ENCODE measurements at regions not wholly inside any gene's neighbourhood (a gene's known extent, or its start where the extent isn't known, plus 50 kb on each side); places are given as distances from the start of the nearest gene placed in this dataset.

DNA sequence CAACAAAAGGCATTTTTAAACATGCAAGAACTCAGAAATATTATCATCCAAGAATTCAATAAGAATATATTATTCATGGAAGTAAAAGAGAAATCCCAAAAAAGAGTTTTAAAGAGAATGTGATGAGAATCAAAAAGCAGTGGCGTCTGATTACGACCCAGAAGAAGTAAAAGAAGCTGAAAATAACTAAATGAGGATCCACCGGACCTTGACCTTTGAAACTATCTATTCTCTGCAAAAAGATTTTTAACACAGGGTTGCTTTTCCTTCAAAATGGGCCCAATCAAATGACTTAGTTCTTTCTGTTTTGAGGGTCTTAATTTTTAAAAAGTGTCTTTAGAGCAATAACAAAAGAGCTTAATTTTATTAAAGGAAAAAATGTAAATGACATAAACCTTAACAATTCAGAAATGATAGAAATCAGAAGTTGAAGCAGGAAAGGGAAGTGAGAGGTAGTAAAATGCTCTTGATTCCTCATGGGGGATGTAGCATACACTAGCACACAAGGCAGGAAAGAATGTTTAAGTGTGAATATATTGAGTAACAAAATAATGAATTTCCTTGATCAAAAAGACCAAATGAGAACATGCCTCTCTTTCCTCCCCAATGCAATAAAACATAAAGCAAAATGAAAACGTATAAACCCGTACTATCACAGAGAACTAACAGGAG lies 223.1 kb upstream of the PRDM1 start:
- TF ChIP-seq CTCF (IDR thresholded peaks at IDR 0.05) (no peak), EZH2 (IDR thresholded peaks at IDR 0.05) (no peak)

Measured in neural progenitor cell (in vitro differentiated cells).